GM23338 (cell line): ENCODE measurements at regions not wholly inside any gene's neighbourhood (a gene's known extent, or its start where the extent isn't known, plus 50 kb on each side); places are given as distances from the start of the nearest gene placed in this dataset.
A peak's percentile ranks its signal among the peaks of the same experiment; 100 is the strongest.

Source experiments
- ATAC-seq: fragments of 200-7000 bp; cut with Tn5 transposase; 3 replicates; pipeline ENCODE4 v1.9.1; 2020
- DNase-seq: peaks from one replicate; pipeline ENCODE4 v3.0.0-alpha.2; 2015; ENCODE audit warnings: low spot score
- H2AFZ ChIP-seq: fragments of 200-600 bp; sonication (generic); 2 replicates; pipeline ENCODE4 v1.8.0; 2016; ENCODE audit warnings: antibody characterized with exemption, mild to moderate bottlenecking, moderate library complexity
- H3F3A ChIP-seq: fragments of 200-600 bp; sonication (generic); replicated peaks from 2 replicates; pipeline ENCODE4 v1.8.0; 2017; ENCODE audit warnings: antibody characterized with exemption, mixed run types, low read depth
- H3K27ac ChIP-seq: fragments of 200-600 bp; sonication (generic); 2 replicates; pipeline ENCODE4 v1.6.1; 2016; ENCODE audit warnings: low read depth
- H3K27me3 ChIP-seq: fragments of 200-600 bp; sonication (generic); 2 replicates; pipeline ENCODE4 v1.8.0; 2016; ENCODE audit warnings: mild to moderate bottlenecking, mixed run types, moderate library complexity; ENCODE audit not compliant: insufficient read depth
- H3K36me3 ChIP-seq: fragments of 200-600 bp; sonication (generic); 2 replicates; pipeline ENCODE4 v1.8.0; 2016; ENCODE audit warnings: mild to moderate bottlenecking; ENCODE audit not compliant: insufficient read depth
- H3K4me1 ChIP-seq: fragments of 200-600 bp; sonication (generic); 2 replicates; pipeline ENCODE4 v1.8.0; 2016; ENCODE audit warnings: mild to moderate bottlenecking, moderate library complexity; ENCODE audit not compliant: insufficient read depth
- H3K4me2 ChIP-seq: fragments of 200-600 bp; sonication (generic); 2 replicates; pipeline ENCODE4 v1.7.1; 2017; ENCODE audit warnings: mixed run types
- H3K4me3 ChIP-seq: fragments of 200-600 bp; sonication (generic); 2 replicates; pipeline ENCODE4 v1.6.1; 2016; ENCODE audit warnings: mixed run types
- H3K79me2 ChIP-seq: fragments of 200-600 bp; sonication (generic); replicated peaks from 2 replicates; pipeline ENCODE4 v1.8.0; 2017; ENCODE audit warnings: mild to moderate bottlenecking; ENCODE audit not compliant: insufficient read depth
- H3K9me2 ChIP-seq: fragments of 200-600 bp; sonication (generic); 2 replicates; pipeline ENCODE4 v1.8.0; 2017; ENCODE audit not compliant: insufficient read depth
- H4K20me1 ChIP-seq: fragments of 200-600 bp; sonication (generic); replicated peaks from 2 replicates; pipeline ENCODE4 v1.8.0; 2017; ENCODE audit warnings: mild to moderate bottlenecking; ENCODE audit not compliant: insufficient read depth
- H3K27ac Mint-ChIP-seq: 2 replicates; pipeline ENCODE4 v1.8.0; 2020; ENCODE audit warnings: inconsistent platforms, mild to moderate bottlenecking, moderate library complexity, mixed read lengths
- H3K27me3 Mint-ChIP-seq: 3 replicates; pipeline ENCODE4 v1.8.0; 2022; ENCODE audit warnings: low read depth, mild to moderate bottlenecking, moderate library complexity, mixed read lengths, inconsistent platforms; ENCODE audit not compliant: insufficient read depth, poor library complexity
- H3K36me3 Mint-ChIP-seq: 3 replicates; pipeline ENCODE4 v1.8.0; 2021; ENCODE audit warnings: low read depth, mild to moderate bottlenecking, inconsistent platforms, moderate library complexity, mixed read lengths
- H3K4me1 Mint-ChIP-seq: 3 replicates; pipeline ENCODE4 v1.8.0; 2020; ENCODE audit warnings: mild to moderate bottlenecking, inconsistent platforms, mixed read lengths
- H3K4me3 Mint-ChIP-seq: 3 replicates; pipeline ENCODE4 v1.8.0; 2021; ENCODE audit warnings: moderate library complexity, mild to moderate bottlenecking, inconsistent platforms, mixed read lengths
- H3K9me3 Mint-ChIP-seq: 3 replicates; pipeline ENCODE4 v1.8.0; 2020; ENCODE audit warnings: moderate library complexity, mild to moderate bottlenecking, inconsistent platforms, mixed read lengths
- CTCF ChIP-seq, 2 experiments: fragments of 200-600 bp in 1 of 2; sonication (generic) in 1 of 2; conservative IDR thresholded peaks; 2 replicates each; pipeline versions ENCODE4 v1.5.1 to v1.6.1; 2016 to 2017; ENCODE audit warnings: antibody characterized with exemption in 2 of 2, low read depth in 2 of 2, mild to moderate bottlenecking in 2 of 2, moderate library complexity in 1 of 2
- EZH2 ChIP-seq: fragments of 200-600 bp; sonication (generic); IDR thresholded peaks from one replicate; pipeline ENCODE4 v1.8.0; 2017; ENCODE audit warnings: antibody characterized with exemption, mild to moderate bottlenecking, low read depth; ENCODE audit not compliant: unreplicated experiment
- EZH2phosphoT487 ChIP-seq: fragments of 200-600 bp; sonication (generic); IDR thresholded peaks from one replicate; pipeline ENCODE4 v1.8.1; 2018; ENCODE audit warnings: antibody characterized with exemption; ENCODE audit not compliant: unreplicated experiment
- JUNB ChIP-seq: IDR thresholded peaks from one replicate; pipeline ENCODE4 v1.6.1; 2016; ENCODE audit warnings: antibody characterized with exemption; ENCODE audit not compliant: unreplicated experiment
- NANOG ChIP-seq: IDR thresholded peaks from 2 replicates; pipeline ENCODE4 v1.6.1; 2016; ENCODE audit warnings: antibody characterized with exemption, borderline replicate concordance
- POLR2AphosphoS5 ChIP-seq: IDR thresholded peaks from 2 replicates; pipeline ENCODE4 v1.6.1; 2016; ENCODE audit warnings: antibody characterized with exemption, low read depth
- STAT1 ChIP-seq: IDR thresholded peaks from one replicate; pipeline ENCODE4 v1.6.1; 2016; ENCODE audit warnings: antibody characterized with exemption; ENCODE audit not compliant: unreplicated experiment
- ZNF462 ChIP-seq: fragments of 250-450 bp; sonication (Bioruptor Pico); IDR thresholded peaks from 2 replicates; pipeline ENCODE4 v1.5.0; 2020; ENCODE audit warnings: mild to moderate bottlenecking, moderate library complexity

GRCh38 chr2:11922294-11922693 is 175.9 kb downstream of the LPIN1 start (continued):
- TF ChIP-seq ZNF462 (CRISPR knock-in tag), result no peak
- no peak for TF ChIP-seq EZH2phosphoT487
- TF ChIP-seq NANOG, result no peak
- no peak for TF ChIP-seq POLR2AphosphoS5
- TF ChIP-seq JUNB, result no peak
- TF ChIP-seq EZH2, result no peak

GRCh38 chr2:11923935-11924334 is 177.5 kb downstream of the LPIN1 start:
- Histone ChIP-seq H3K4me1 (peaks cover 9% of the 10 kb centered on the region), H3K27me3 (no peaks in the 10 kb centered on the region), H3K27ac (no peak overlapping the region), H3K36me3 (no peaks in the 10 kb centered on the region), H3K79me2 (no peaks in the 10 kb centered on the region), H3K4me3 (no peak overlapping the region), H3K9me2 (no peaks in the 10 kb centered on the region; the same call in 1 of the 2 replicates), H3F3A (no peaks in the 10 kb centered on the region), H4K20me1 (no peaks in the 10 kb centered on the region), H2AFZ (peak overlapping the region; percentile 87; the same call in 1 of the 2 replicates), H3K4me2 (no peak overlapping the region)
- H3K36me3 Mint-ChIP-seq, result no peaks in the 10 kb centered on the region; the same call in 2 of the 3 replicates
- H3K27me3 Mint-ChIP-seq, result peaks cover 4% of the 10 kb centered on the region
- DNase-seq (no peak), ATAC-seq (no peak)
- peaks cover 16% of the 10 kb centered on the region for H3K4me1 Mint-ChIP-seq
- H3K27ac Mint-ChIP-seq, result no peak overlapping the region
- no peak overlapping the region for H3K4me3 Mint-ChIP-seq
- H3K9me3 Mint-ChIP-seq, result no peaks in the 10 kb centered on the region
- no peak for TF ChIP-seq ZNF462 (CRISPR knock-in tag)
- TF ChIP-seq STAT1, result no peak
- no peak for TF ChIP-seq CTCF (conservative IDR thresholded peaks at IDR 0.05; ENCODE audit: low read depth in 2 of 2)
